ENCODE measurements at regions not wholly inside any gene's neighbourhood (a gene's known extent, or its start where the extent isn't known, plus 50 kb on each side); places are given as distances from the start of the nearest gene placed in this dataset.

DNA sequence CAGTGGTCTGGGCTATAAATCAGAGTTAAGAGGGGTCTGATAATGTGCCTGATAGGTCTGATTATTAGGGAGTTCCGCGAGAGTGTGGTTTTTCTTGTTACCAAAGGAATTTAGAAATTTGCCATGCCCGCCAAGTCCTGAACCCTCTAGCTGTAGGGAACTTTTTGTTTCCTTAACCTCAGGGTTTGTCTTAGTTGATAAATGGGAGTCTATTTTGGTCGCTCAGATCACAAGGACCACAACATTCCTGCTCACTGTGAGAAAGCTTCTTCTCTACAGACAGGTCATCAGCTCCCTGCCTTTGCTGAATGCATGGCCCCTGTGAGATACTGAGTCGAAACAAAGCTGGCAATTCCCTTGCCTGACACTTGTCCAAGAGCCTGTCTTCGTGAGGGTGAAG lies 497.8 kb downstream of the HS3ST4 start:
- Histone ChIP-seq H3K4me1 (ENCODE audit: low read depth) (no peaks in the 10 kb centered on the region), H3K36me3 (ENCODE audit: low read depth) (no peaks in the 10 kb centered on the region), H3K4me3 (no peak overlapping the region), H3K9me3 (peaks cover 5% of the 10 kb centered on the region)
- TF ChIP-seq, protein P1, sequence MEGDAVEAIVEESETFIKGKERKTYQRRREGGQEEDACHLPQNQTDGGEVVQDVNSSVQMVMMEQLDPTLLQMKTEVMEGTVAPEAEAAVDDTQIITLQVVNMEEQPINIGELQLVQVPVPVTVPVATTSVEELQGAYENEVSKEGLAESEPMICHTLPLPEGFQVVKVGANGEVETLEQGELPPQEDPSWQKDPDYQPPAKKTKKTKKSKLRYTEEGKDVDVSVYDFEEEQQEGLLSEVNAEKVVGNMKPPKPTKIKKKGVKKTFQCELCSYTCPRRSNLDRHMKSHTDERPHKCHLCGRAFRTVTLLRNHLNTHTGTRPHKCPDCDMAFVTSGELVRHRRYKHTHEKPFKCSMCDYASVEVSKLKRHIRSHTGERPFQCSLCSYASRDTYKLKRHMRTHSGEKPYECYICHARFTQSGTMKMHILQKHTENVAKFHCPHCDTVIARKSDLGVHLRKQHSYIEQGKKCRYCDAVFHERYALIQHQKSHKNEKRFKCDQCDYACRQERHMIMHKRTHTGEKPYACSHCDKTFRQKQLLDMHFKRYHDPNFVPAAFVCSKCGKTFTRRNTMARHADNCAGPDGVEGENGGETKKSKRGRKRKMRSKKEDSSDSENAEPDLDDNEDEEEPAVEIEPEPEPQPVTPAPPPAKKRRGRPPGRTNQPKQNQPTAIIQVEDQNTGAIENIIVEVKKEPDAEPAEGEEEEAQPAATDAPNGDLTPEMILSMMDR (IDR thresholded peaks at IDR 0.05): no peak
- ATAC-seq (no peak), DNase-seq (no peak)
- intact Hi-C loops (cut with DNase I, micrococcal nuclease): no loop called here

DNA sequence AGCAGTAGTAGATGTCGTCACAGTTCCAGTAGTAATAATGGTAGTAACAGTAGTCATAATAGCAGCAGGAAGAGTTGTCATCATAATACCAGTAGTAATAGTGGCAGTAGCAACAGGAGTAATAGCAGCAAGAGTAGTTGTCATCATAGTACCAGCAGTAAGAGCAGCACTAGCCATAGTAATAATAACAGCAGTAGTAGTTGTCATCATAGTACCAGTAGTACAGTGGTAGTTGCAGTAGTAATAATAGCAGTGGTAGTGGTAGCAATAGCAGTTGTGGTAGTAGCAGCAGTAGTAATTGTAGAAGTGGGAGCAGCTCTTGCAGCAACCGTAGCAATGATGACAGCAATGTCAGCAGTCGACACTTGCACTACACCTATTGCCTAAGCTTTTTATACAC lies 502.8 kb downstream of the HS3ST4 start:
- no peak overlapping the region for H3K4me3 ChIP-seq
- ATAC-seq: no peak
- intact Hi-C loops (cut with DNase I, micrococcal nuclease): no loop called here

DNA sequence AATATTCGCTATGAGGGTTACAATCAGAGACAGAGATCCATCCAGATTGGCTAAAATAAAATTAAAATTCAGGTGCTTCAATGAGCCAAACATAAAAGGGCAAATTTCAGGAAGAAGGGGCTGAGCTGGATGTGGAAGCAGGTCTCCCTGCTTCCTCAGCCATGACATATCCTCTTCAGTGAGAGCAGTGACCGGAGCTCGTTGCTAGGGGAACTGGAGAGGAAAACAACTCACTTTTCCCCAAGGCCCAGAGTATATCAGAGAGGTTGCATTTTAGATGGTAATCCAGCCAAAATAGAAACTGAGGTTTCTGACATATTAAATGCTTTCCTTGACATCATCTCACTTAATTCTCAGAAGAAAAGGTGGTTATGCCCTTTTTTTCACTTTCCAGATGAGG lies 503.5 kb downstream of the HS3ST4 start:
- no peaks in the 10 kb centered on the region for H3K4me1 ChIP-seq (ENCODE audit: low read depth)
- ATAC-seq: no peak

More for the DNA sequence above, 502.8 kb downstream of the HS3ST4 start:
- Histone ChIP-seq H3K9me3 (peaks cover 5% of the 10 kb centered on the region), H3K4me1 (ENCODE audit: low read depth) (no peaks in the 10 kb centered on the region), H3K36me3 (ENCODE audit: low read depth) (no peaks in the 10 kb centered on the region)
- TF ChIP-seq, protein P1 (IDR thresholded peaks at IDR 0.05): no peak
- no peak for DNase-seq

GRCh38 chr16:26196310-26196709 lies 504.6 kb downstream of the HS3ST4 start:
- no peak for ATAC-seq
- Histone ChIP-seq H3K36me3 (ENCODE audit: low read depth) (no peaks in the 10 kb centered on the region), H3K9me3 (peaks cover 5% of the 10 kb centered on the region), H3K4me1 (ENCODE audit: low read depth) (no peaks in the 10 kb centered on the region), H3K4me3 (no peak overlapping the region)
- TF ChIP-seq, protein P1 (IDR thresholded peaks at IDR 0.05): no peak
- intact Hi-C loops (cut with DNase I, micrococcal nuclease): no loop called here
- DNase-seq: no peak

More for the DNA sequence above, 503.5 kb downstream of the HS3ST4 start:
- intact Hi-C loops (cut with DNase I, micrococcal nuclease): no loop called here
- H3K9me3 ChIP-seq: peaks cover 5% of the 10 kb centered on the region
- no peak overlapping the region for H3K4me3 ChIP-seq
- H3K36me3 ChIP-seq (ENCODE audit: low read depth): no peaks in the 10 kb centered on the region
- no peak for DNase-seq
- TF ChIP-seq, protein P1 (IDR thresholded peaks at IDR 0.05): no peak

- no peak overlapping the region for H3K4me3 ChIP-seq
- intact Hi-C loops (cut with DNase I, micrococcal nuclease): no loop called here
- no peaks in the 10 kb centered on the region for H3K36me3 ChIP-seq (ENCODE audit: low read depth)
- TF ChIP-seq, protein P1 (IDR thresholded peaks at IDR 0.05): no peak
- H3K4me1 ChIP-seq (ENCODE audit: low read depth): no peaks in the 10 kb centered on the region
- no peak for DNase-seq
- peaks cover 5% of the 10 kb centered on the region for H3K9me3 ChIP-seq
- no peak for ATAC-seq
Observed at GRCh38 chr16:26196802-26197201, 505.0 kb downstream of the HS3ST4 start.

- TF ChIP-seq, protein P1 (IDR thresholded peaks at IDR 0.05): no peak
- intact Hi-C loops (cut with DNase I, micrococcal nuclease): no loop called here
- no peak overlapping the region for H3K4me3 ChIP-seq
- DNase-seq (no peak), ATAC-seq (no peak)
- H3K4me1 ChIP-seq (ENCODE audit: low read depth): no peaks in the 10 kb centered on the region
- no peaks in the 10 kb centered on the region for H3K36me3 ChIP-seq (ENCODE audit: low read depth)
- H3K9me3 ChIP-seq: peaks cover 5% of the 10 kb centered on the region
Observed at GRCh38 chr16:26197707-26198106, 505.9 kb downstream of the HS3ST4 start.
